ENCODE measurements at regions not wholly inside any gene's neighbourhood (a gene's known extent, or its start where the extent isn't known, plus 50 kb on each side); places are given as distances from the start of the nearest gene placed in this dataset.

- DNase-seq (ENCODE audit: low read depth), result no peak
- TF ChIP-seq, protein P1, sequence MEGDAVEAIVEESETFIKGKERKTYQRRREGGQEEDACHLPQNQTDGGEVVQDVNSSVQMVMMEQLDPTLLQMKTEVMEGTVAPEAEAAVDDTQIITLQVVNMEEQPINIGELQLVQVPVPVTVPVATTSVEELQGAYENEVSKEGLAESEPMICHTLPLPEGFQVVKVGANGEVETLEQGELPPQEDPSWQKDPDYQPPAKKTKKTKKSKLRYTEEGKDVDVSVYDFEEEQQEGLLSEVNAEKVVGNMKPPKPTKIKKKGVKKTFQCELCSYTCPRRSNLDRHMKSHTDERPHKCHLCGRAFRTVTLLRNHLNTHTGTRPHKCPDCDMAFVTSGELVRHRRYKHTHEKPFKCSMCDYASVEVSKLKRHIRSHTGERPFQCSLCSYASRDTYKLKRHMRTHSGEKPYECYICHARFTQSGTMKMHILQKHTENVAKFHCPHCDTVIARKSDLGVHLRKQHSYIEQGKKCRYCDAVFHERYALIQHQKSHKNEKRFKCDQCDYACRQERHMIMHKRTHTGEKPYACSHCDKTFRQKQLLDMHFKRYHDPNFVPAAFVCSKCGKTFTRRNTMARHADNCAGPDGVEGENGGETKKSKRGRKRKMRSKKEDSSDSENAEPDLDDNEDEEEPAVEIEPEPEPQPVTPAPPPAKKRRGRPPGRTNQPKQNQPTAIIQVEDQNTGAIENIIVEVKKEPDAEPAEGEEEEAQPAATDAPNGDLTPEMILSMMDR (IDR thresholded peaks at IDR 0.05; ENCODE audit: insufficient read depth, low read depth, low read length, missing control alignments), result no peak
- H3K4me3 ChIP-seq (ENCODE audit: low read length), result no peak overlapping the region
Measured at GRCh38 chr9:22535780-22536179, 89.2 kb downstream of the DMRTA1 start.

DNA sequence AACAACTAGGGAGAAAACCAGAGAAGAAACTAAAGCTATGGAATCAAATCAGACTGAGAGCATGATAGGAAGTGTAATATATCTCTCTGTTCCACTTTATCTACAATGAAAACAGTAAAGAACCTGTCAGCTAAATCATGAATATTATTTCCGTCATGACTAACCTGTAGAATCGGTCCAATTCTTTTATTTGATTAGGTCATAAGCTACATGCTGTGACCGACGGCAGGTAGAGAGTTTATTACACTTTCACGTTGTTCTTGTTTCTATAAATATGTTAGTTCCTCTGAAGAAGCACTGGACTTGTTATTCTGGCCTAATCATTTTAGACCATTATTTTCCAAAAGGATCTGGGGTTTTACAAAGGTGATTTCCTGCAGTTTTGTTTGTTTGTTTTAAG, 91.1 kb downstream of the DMRTA1 start:
- TF ChIP-seq, protein P1 (IDR thresholded peaks at IDR 0.05; ENCODE audit: insufficient read depth, low read depth, low read length, missing control alignments), result no peak
- no peak for DNase-seq (ENCODE audit: low read depth)
- H3K4me3 ChIP-seq (ENCODE audit: low read length), result no peak overlapping the region

GRCh38 chr9:22548625-22549024, 102.0 kb downstream of the DMRTA1 start:
- TF ChIP-seq, protein P1 (IDR thresholded peaks at IDR 0.05; ENCODE audit: insufficient read depth, low read depth, low read length, missing control alignments), result no peak
- DNase-seq (ENCODE audit: low read depth), result no peak
- no peak overlapping the region for H3K4me3 ChIP-seq (ENCODE audit: low read length)

DNA sequence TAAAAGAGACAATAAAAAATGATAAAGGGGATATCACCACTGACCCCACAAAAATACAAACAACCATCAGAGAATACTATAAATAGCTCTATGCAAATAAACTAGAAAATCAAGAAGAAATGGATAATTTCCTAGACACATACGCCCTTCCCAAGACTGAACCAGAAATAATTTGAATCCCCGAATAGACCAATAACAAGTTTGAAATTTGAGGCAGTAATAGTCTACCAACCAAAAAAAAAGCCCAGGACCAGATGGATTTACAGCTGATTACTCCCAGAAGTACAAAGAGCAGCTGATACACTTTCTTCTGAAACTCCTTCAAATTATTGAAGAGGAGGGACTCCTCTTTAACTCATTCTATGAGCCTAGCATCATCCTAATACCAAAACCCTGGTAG, 128.1 kb downstream of the DMRTA1 start:
- TF ChIP-seq, protein P1 (IDR thresholded peaks at IDR 0.05; ENCODE audit: insufficient read depth, low read depth, low read length, missing control alignments), result no peak
- no peak for DNase-seq (ENCODE audit: low read depth)
- no peak overlapping the region for H3K4me3 ChIP-seq (ENCODE audit: low read length)

- no peak overlapping the region for H3K4me3 ChIP-seq (ENCODE audit: low read length)
- DNase-seq (ENCODE audit: low read depth), result no peak
- TF ChIP-seq, protein P1 (IDR thresholded peaks at IDR 0.05; ENCODE audit: insufficient read depth, low read depth, low read length, missing control alignments), result no peak
Measured at GRCh38 chr9:22580788-22581187, 134.2 kb downstream of the DMRTA1 start.

- no peak for DNase-seq (ENCODE audit: low read depth)
- no peak overlapping the region for H3K4me3 ChIP-seq (ENCODE audit: low read length)
- TF ChIP-seq, protein P1 (IDR thresholded peaks at IDR 0.05; ENCODE audit: insufficient read depth, low read depth, low read length, missing control alignments), result no peak
Measured at GRCh38 chr9:22582221-22582620, 135.6 kb downstream of the DMRTA1 start.

DNA sequence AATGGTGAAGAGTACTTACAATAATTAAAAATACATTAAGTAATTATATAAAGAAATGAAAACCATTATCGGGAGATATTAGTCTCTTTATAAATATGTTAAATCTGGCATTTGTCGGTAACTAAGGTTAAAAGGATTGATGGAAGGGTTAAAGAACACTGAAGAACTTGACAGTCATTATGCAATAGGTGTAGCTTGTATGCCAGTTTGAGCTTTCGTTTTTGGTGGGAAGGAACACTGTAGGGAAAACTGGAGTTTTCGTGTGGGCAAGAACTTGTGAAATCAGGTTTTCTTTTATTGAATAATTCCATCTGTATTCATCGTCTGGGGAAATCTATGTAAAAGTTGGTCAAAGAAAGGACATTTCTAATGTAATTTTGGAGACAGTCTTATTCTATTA, 142.3 kb downstream of the DMRTA1 start:
- TF ChIP-seq, protein P1 (IDR thresholded peaks at IDR 0.05; ENCODE audit: insufficient read depth, low read depth, low read length, missing control alignments), result no peak
- DNase-seq (ENCODE audit: low read depth), result no peak
- H3K4me3 ChIP-seq (ENCODE audit: low read length), result no peak overlapping the region
